Activated CD8-positive, alpha-beta T cell treated with anti-CD3 and anti-CD28 coated beads for 36 hours (primary cell): ENCODE measurements at regions not wholly inside any gene's neighbourhood (a gene's known extent, or its start where the extent isn't known, plus 50 kb on each side); places are given as distances from the start of the nearest gene placed in this dataset.
A peak's percentile ranks its signal among the peaks of the same experiment; 100 is the strongest.
"Not testable (repeated sequence)": the region's sequence is repeated elsewhere in the genome, so short reads cannot be mapped to it uniquely, and the experiment has no call there.

Source experiments
- ATAC-seq: fragments of 200-7000 bp; cut with Tn5 transposase; one replicate; pipeline ENCODE4 v1.10.0; 2021; ENCODE audit warnings: mild to moderate bottlenecking, moderate library complexity
- CTCF ChIA-PET: fragments of 350-600 bp; sonication (Branson Sonifier 250); formaldehyde crosslinking; loops from one replicate; lab custom pipeline; 2021; ENCODE audit warnings: antibody characterized with exemption; lab: Charles Lee
- POLR2A ChIA-PET: fragments of 350-600 bp; sonication (Branson Sonifier 250); formaldehyde crosslinking; loops from one replicate; lab custom pipeline; 2021; ENCODE audit warnings: antibody characterized with exemption; lab: Charles Lee
- DNase-seq: peaks from one replicate; pipeline ENCODE4 v3.0.0-alpha.2; 2020
- H3K27ac Mint-ChIP-seq: one replicate; pipeline ENCODE4 v1.8.0; 2021; ENCODE audit warnings: mild to moderate bottlenecking, mixed read lengths
- H3K27me3 Mint-ChIP-seq: one replicate; pipeline ENCODE4 v1.8.0; 2021; ENCODE audit warnings: mixed read lengths
- H3K36me3 Mint-ChIP-seq: one replicate; pipeline ENCODE4 v1.8.0; 2021; ENCODE audit warnings: low read depth, mixed read lengths
- H3K4me1 Mint-ChIP-seq: one replicate; pipeline ENCODE4 v1.8.0; 2021; ENCODE audit warnings: low read depth, mixed read lengths
- H3K4me3 Mint-ChIP-seq: one replicate; pipeline ENCODE4 v1.8.0; 2021; ENCODE audit warnings: mild to moderate bottlenecking, moderate library complexity, mixed read lengths
- H3K9me3 Mint-ChIP-seq: one replicate; pipeline ENCODE4 v1.8.0; 2021; ENCODE audit warnings: mixed read lengths
- intact Hi-C: fragments of 100-400 bp; cut with micrococcal nuclease; formaldehyde crosslinking; loops from one replicate; pipeline ENCODE4 v1.10.0; 2022
- TF ChIP-seq, protein P1 (sequence below): fragments of 200-600 bp; IDR thresholded peaks from one replicate; pipeline ENCODE4 v1.8.0; 2022; ENCODE audit warnings: antibody characterized with exemption, mild to moderate bottlenecking

DNA sequence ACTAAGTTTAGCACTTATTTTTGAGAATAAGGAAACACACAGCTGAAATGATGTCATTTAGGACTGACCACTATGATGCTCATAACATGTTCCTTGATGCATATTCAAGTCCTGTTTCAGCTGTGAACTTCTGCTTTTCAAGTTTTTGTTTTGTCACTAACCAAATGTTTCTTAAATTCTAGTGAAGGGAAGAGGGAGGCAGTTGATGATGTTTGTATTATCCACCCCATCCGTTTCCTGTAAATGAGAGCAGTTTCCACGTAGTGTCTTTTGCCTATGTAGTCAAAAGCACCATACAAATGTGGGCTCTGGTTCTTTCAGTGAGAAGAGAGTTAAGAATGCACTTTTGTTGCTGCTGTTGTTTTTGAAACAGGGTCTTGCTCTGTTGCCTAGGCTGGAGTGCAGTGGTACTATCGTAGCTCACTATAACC lies 491.8 kb downstream of the PCNX1 start:
- ChIA-PET CTCF (interaction anchor here (0.7 kb wide), 1 partner anchor 34 kb away, joined by 3 read pairs; no protein-coding TSS in a partner anchor), POLR2A (interaction anchor here (0.6 to 1.1 kb wide), 3 partner anchors 27 to 99 kb away, joined by 3 to 5 read pairs (median 3); no protein-coding TSS in a partner anchor)
- no peaks in the 10 kb centered on the region for H3K27me3 Mint-ChIP-seq
- intact Hi-C loops: no loop called here
- H3K4me3 Mint-ChIP-seq: no peak overlapping the region
- peaks cover 3% of the 10 kb centered on the region for H3K36me3 Mint-ChIP-seq
- H3K4me1 Mint-ChIP-seq: peaks cover 56% of the 10 kb centered on the region
- peak; percentile 39 for DNase-seq
- TF ChIP-seq, protein P1, sequence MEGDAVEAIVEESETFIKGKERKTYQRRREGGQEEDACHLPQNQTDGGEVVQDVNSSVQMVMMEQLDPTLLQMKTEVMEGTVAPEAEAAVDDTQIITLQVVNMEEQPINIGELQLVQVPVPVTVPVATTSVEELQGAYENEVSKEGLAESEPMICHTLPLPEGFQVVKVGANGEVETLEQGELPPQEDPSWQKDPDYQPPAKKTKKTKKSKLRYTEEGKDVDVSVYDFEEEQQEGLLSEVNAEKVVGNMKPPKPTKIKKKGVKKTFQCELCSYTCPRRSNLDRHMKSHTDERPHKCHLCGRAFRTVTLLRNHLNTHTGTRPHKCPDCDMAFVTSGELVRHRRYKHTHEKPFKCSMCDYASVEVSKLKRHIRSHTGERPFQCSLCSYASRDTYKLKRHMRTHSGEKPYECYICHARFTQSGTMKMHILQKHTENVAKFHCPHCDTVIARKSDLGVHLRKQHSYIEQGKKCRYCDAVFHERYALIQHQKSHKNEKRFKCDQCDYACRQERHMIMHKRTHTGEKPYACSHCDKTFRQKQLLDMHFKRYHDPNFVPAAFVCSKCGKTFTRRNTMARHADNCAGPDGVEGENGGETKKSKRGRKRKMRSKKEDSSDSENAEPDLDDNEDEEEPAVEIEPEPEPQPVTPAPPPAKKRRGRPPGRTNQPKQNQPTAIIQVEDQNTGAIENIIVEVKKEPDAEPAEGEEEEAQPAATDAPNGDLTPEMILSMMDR: no peak
- peak overlapping the region; percentile 72 for H3K27ac Mint-ChIP-seq
- ATAC-seq: peak; percentile 70
- H3K9me3 Mint-ChIP-seq: no peaks in the 10 kb centered on the region

DNA sequence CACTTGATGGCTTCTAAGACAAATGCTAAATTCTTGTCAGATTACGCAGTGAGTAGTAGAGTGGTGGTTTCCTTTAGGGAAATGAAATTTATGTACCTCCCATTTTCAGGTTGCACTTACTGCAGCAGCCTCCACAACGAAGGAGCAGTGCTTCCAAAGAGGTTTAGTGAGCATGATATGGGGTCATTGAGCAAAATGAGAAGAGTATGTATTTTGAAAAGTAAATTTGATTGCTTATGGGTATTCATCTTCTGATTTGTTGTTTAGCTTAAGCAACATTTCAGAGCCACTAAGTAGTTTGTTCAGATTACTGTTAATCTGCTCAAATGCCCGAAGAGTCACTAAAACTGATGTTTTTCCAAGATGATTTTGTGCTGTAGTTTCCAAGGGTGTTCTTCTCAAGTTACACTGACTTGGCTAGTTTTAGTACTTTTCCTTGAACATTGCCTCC lies 493.6 kb downstream of the PCNX1 start:
- Mint-ChIP-seq H3K36me3 (peaks cover 8% of the 10 kb centered on the region), H3K27me3 (no peaks in the 10 kb centered on the region), H3K4me1 (peaks cover 45% of the 10 kb centered on the region), H3K9me3 (no peaks in the 10 kb centered on the region), H3K4me3 (no peak overlapping the region), H3K27ac (peak overlapping the region; percentile 8)
- CTCF ChIA-PET: interaction anchor here (1.3 kb wide), 1 partner anchor 11 kb away, joined by 4 read pairs; no protein-coding TSS in a partner anchor
- POLR2A ChIA-PET: interaction anchor here (0.9 kb wide), 2 partner anchors 18 to 258 kb away, joined by 3 to 5 read pairs; no protein-coding TSS in a partner anchor
- DNase-seq: no peak
- intact Hi-C loops: no loop called here
- TF ChIP-seq, protein P1: no peak
- ATAC-seq: no peak

DNA sequence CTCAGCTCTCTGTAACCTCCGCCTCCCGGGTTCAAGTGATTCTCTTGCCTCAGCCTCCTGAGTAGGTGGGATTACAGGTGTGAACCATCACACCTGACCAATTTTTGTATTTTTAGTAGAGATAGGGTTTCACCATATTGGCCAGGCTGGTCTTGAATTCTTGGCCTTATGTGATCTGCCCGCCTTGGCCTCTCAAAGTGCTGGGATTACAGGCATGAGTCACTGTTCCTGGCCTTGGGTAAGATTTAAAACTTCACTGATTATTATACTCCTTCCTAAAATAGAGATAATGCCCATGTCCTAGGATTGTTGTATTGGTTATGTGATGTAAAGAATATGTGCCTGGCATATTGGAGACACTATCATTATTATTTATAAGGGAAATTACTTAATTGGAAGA lies 495.2 kb downstream of the PCNX1 start:
- POLR2A ChIA-PET, H3K27ac Mint-ChIP-seq, H3K9me3 Mint-ChIP-seq, H3K27me3 Mint-ChIP-seq, H3K4me3 Mint-ChIP-seq, DNase-seq, H3K36me3 Mint-ChIP-seq, intact Hi-C loops, ATAC-seq: not testable (repeated sequence)
- H3K4me1 Mint-ChIP-seq: peaks cover 38% of the 10 kb centered on the region
- CTCF ChIA-PET: interaction anchor here (2.9 kb wide), 1 partner anchor 8 kb away, joined by 12 read pairs; no protein-coding TSS in a partner anchor

DNA sequence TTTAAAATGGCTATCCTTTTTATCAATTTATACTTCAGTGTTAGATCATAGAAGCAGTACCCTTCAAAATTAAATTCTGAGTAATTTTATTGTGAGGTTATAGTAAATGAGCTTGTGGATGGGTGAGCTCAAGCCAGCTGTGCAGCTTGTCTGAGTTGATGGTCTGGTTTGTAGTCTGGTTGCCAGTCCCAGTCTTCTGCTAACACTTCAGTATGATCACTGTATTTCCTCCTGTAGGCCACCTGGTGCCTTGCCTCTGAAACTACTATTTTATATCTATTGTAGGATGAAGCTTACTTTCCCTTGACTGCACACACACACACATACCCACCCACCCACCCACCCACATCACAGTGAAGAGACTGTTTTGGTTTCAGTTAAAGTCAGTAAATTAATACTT lies 496.4 kb downstream of the PCNX1 start:
- DNase-seq (peak; percentile 58), ATAC-seq (peak; percentile 72)
- Mint-ChIP-seq H3K4me1 (peaks cover 35% of the 10 kb centered on the region), H3K27ac (no peak overlapping the region), H3K9me3 (no peaks in the 10 kb centered on the region), H3K36me3 (peaks cover 10% of the 10 kb centered on the region), H3K27me3 (no peaks in the 10 kb centered on the region), H3K4me3 (no peak overlapping the region)
- intact Hi-C loops: no loop called here
- ChIA-PET CTCF (interaction anchor here (0.9 to 2.9 kb wide), 12 partner anchors 9 to 269 kb away, joined by 3 to 12 read pairs (median 6); no protein-coding TSS in a partner anchor), POLR2A (interaction anchor here (0.6 to 1.3 kb wide), 6 partner anchors 9 to 261 kb away, joined by 3 to 6 read pairs (median 4); no protein-coding TSS in a partner anchor)
- TF ChIP-seq, protein P1: peak; percentile 39

DNA sequence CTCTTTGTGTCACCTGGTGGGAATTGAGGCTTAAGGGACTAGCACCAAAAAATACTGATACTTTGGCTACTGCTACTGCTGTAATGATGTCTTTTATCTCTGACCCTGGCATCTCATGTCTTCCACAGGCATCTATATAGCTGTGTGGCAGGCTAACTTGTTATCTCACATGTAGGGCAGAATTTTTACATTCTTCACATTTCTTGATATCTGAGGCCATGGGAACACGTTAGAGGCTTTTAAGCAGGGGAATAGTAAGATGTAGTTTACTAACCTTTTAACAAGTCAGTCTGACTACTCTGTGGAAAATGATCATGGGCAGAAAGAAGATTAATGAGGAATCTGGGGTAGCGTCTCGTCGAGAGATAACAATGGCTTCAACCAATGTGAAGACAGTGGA lies 498.4 kb downstream of the PCNX1 start:
- Mint-ChIP-seq H3K27ac (no peak overlapping the region), H3K4me3 (no peak overlapping the region), H3K4me1 (peaks cover 34% of the 10 kb centered on the region), H3K9me3 (no peaks in the 10 kb centered on the region), H3K27me3 (no peaks in the 10 kb centered on the region), H3K36me3 (peaks cover 12% of the 10 kb centered on the region)
- no peak for ATAC-seq
- ChIA-PET CTCF (interaction anchor here (1.2 to 2.3 kb wide), 2 partner anchors 39 to 84 kb away, joined by 3 to 6 read pairs; no protein-coding TSS in a partner anchor), POLR2A (no interaction called here)
- DNase-seq: no peak
- TF ChIP-seq, protein P1: no peak
- intact Hi-C loops: loop anchor here (5.0 kb wide), 1 partner anchor 83 kb away; the partner anchor contains the start of gene SIPA1L1
